ENCODE measurements at regions not wholly inside any gene's neighbourhood (a gene's known extent, or its start where the extent isn't known, plus 50 kb on each side); places are given as distances from the start of the nearest gene placed in this dataset.

- no peak for DNase-seq (ENCODE audit: low read depth)
These were observed 88.2 kb downstream of the TMA16 start for GRCh38 chr4:163582703-163583102.

GRCh38 chr4:163587867-163588266 lies 93.4 kb downstream of the TMA16 start:
- DNase-seq (ENCODE audit: low read depth): no peak

GRCh38 chr4:163588532-163588931 lies 94.0 kb downstream of the TMA16 start:
- DNase-seq (ENCODE audit: low read depth): no peak

- no peak for DNase-seq (ENCODE audit: low read depth)
These were observed 95.6 kb downstream of the TMA16 start for GRCh38 chr4:163590103-163590502.

- no peak for DNase-seq (ENCODE audit: low read depth)
These were observed 96.3 kb downstream of the TMA16 start for GRCh38 chr4:163590619-163591264.

GRCh38 chr4:163591614-163592020 lies 97.1 kb downstream of the TMA16 start:
- no peak for DNase-seq (ENCODE audit: low read depth)

GRCh38 chr4:163592212-163592611 lies 97.7 kb downstream of the TMA16 start:
- no peak for DNase-seq (ENCODE audit: low read depth)

- no peak for DNase-seq (ENCODE audit: low read depth)
These were observed 101.1 kb downstream of the TMA16 start for GRCh38 chr4:163595580-163595979.

GRCh38 chr4:163598028-163598427 lies 103.5 kb downstream of the TMA16 start:
- no peak for DNase-seq (ENCODE audit: low read depth)

- DNase-seq (ENCODE audit: low read depth): no peak
These were observed 104.0 kb downstream of the TMA16 start for GRCh38 chr4:163598489-163598888.

GRCh38 chr4:163600727-163601126 lies 106.2 kb downstream of the TMA16 start:
- no peak for DNase-seq (ENCODE audit: low read depth)

- DNase-seq (ENCODE audit: low read depth): no peak
These were observed 108.8 kb downstream of the TMA16 start for GRCh38 chr4:163603257-163603656.

- no peak for DNase-seq (ENCODE audit: low read depth)
These were observed 112.6 kb downstream of the TMA16 start for GRCh38 chr4:163606896-163607691.

GRCh38 chr4:163609019-163609418 lies 114.5 kb downstream of the TMA16 start:
- no peak for DNase-seq (ENCODE audit: low read depth)

GRCh38 chr4:163610648-163611047 lies 116.2 kb downstream of the TMA16 start:
- DNase-seq (ENCODE audit: low read depth): no peak

GRCh38 chr4:163611182-163611581 lies 116.7 kb downstream of the TMA16 start:
- no peak for DNase-seq (ENCODE audit: low read depth)

GRCh38 chr4:163611784-163612445 lies 117.4 kb downstream of the TMA16 start:
- no peak for DNase-seq (ENCODE audit: low read depth)

GRCh38 chr4:163612762-163613161 lies 118.3 kb downstream of the TMA16 start:
- no peak for DNase-seq (ENCODE audit: low read depth)

GRCh38 chr4:163613383-163613782 lies 118.9 kb downstream of the TMA16 start:
- no peak for DNase-seq (ENCODE audit: low read depth)

GRCh38 chr4:163614866-163615265 lies 120.4 kb downstream of the TMA16 start:
- no peak for DNase-seq (ENCODE audit: low read depth)

- DNase-seq (ENCODE audit: low read depth): no peak
These were observed 124.4 kb downstream of the TMA16 start for GRCh38 chr4:163618845-163619244.

- no peak for DNase-seq (ENCODE audit: low read depth)
These were observed 126.2 kb downstream of the TMA16 start for GRCh38 chr4:163620738-163621137.

GRCh38 chr4:163621821-163622220 lies 127.3 kb downstream of the TMA16 start:
- no peak for DNase-seq (ENCODE audit: low read depth)
